Colonic mucosa (tissue), 4 donors: ENCODE measurements at regions not wholly inside any gene's neighbourhood (a gene's known extent, or its start where the extent isn't known, plus 50 kb on each side); places are given as distances from the start of the nearest gene placed in this dataset. TPM values are rescaled to one million over a fixed set of nuclear protein-coding genes. Genes with fewer than 3 reads are reported as not detected.

Experiments used
- DNase-seq: peaks from one replicate; pipeline ENCODE4 v3.0.0-alpha.2; 2020
- H3K27ac ChIP-seq: fragments of 200-600 bp; one replicate; pipeline ENCODE4 v1.8.0; 2021
- H3K27me3 ChIP-seq: fragments of 200-600 bp; one replicate; pipeline ENCODE4 v1.8.0; 2021
- H3K36me3 ChIP-seq: fragments of 200-600 bp; one replicate; pipeline ENCODE4 v1.8.0; 2021
- H3K4me1 ChIP-seq: fragments of 200-600 bp; one replicate; pipeline ENCODE4 v1.8.0; 2021; ENCODE audit warnings: mild to moderate bottlenecking
- H3K4me3 ChIP-seq: fragments of 200-600 bp; one replicate; pipeline ENCODE4 v1.8.0; 2021
- H3K9ac ChIP-seq, 2 donors: one replicate each; pipeline ENCODE4 v1.7.0; 2013; ENCODE audit warnings: control low read depth in 2 of 2, low read depth in 2 of 2, low read length in 2 of 2
- H3K9me3 ChIP-seq: fragments of 200-600 bp; one replicate; pipeline ENCODE4 v1.8.0; 2021
- CTCF ChIP-seq: fragments of 200-600 bp; IDR thresholded peaks from one replicate; pipeline ENCODE4 v1.8.0; 2022; ENCODE audit warnings: antibody characterized with exemption, mild to moderate bottlenecking
- intact Hi-C: fragments of 100-400 bp; cut with DNase I; formaldehyde crosslinking; loops from one replicate; pipeline ENCODE4 v1.14.1; 2022
- microRNA-seq: library from miRNA; unstranded; fragments of <30 nt; microRNA quantifications from one replicate; pipeline ENCODE4, GENCODE V29; 2019
- donor health status: healthy.
- donor health status: DM: no; HTN: no; CAD: no.
- donor health status: DM: no; HTN: no; CAD: no.

GRCh38 chr1:4853904-4854303 lies 199.5 kb downstream of the AJAP1 start:
- intact Hi-C loops: no loop called here
- no peak for TF ChIP-seq CTCF

GRCh38 chr1:4851385-4852065 lies 197.1 kb downstream of the AJAP1 start:
- H3K9ac ChIP-seq: no peak overlapping the region
- H3K4me3 ChIP-seq: no peak overlapping the region
- H3K36me3 ChIP-seq: no peaks in the 10 kb centered on the region
- no peaks in the 10 kb centered on the region for H3K9me3 ChIP-seq
- no peaks in the 10 kb centered on the region for H3K4me1 ChIP-seq
- DNase-seq: no peak
- no peak overlapping the region for H3K27ac ChIP-seq
- intact Hi-C loops: no loop called here
- no peak for TF ChIP-seq CTCF
- H3K27me3 ChIP-seq: no peaks in the 10 kb centered on the region

More at GRCh38 chr1:4853904-4854303, 199.5 kb downstream of the AJAP1 start:
- Histone ChIP-seq H3K9me3 (no peaks in the 10 kb centered on the region), H3K27me3 (no peaks in the 10 kb centered on the region), H3K4me3 (no peak overlapping the region), H3K27ac (no peak overlapping the region), H3K4me1 (no peaks in the 10 kb centered on the region), H3K36me3 (no peaks in the 10 kb centered on the region), H3K9ac (no peak overlapping the region)
- no peak for DNase-seq

- Histone ChIP-seq H3K4me1 (no peaks in the 10 kb centered on the region), H3K9ac (no peak overlapping the region), H3K27ac (no peak overlapping the region), H3K36me3 (no peaks in the 10 kb centered on the region), H3K9me3 (no peaks in the 10 kb centered on the region), H3K4me3 (no peak overlapping the region), H3K27me3 (no peaks in the 10 kb centered on the region)
- no peak for DNase-seq
- intact Hi-C loops: no loop called here
- no peak for TF ChIP-seq CTCF
Observed at GRCh38 chr1:4848431-4848830, 194.0 kb downstream of the AJAP1 start.

- Histone ChIP-seq H3K9me3 (no peaks in the 10 kb centered on the region), H3K27ac (no peak overlapping the region), H3K36me3 (no peaks in the 10 kb centered on the region), H3K9ac (no peak overlapping the region), H3K4me1 (no peaks in the 10 kb centered on the region), H3K27me3 (no peaks in the 10 kb centered on the region), H3K4me3 (no peak overlapping the region)
- intact Hi-C loops: no loop called here
- TF ChIP-seq CTCF: no peak
- DNase-seq: no peak
Observed at GRCh38 chr1:4847711-4848110, 193.3 kb downstream of the AJAP1 start.

Small RNA genes in the stretch of these regions (microRNA-seq; reads per million reads assigned to microRNA genes)
- gene MIR4417: not detected
